Forelimb muscle (tissue), 1 donor: ENCODE measurements at regions not wholly inside any gene's neighbourhood (a gene's known extent, or its start where the extent isn't known, plus 50 kb on each side); places are given as distances from the start of the nearest gene placed in this dataset.

Source experiments
- DNase-seq: peaks from one replicate; pipeline ENCODE4 v3.0.0-alpha.2; 2013; ENCODE audit warnings: low read depth

GRCh38 chr5:43940562-43940961 is 337.6 kb downstream of the NNT start:
- no peak for DNase-seq

GRCh38 chr5:43926923-43927322 is 323.9 kb downstream of the NNT start:
- DNase-seq: no peak

- no peak for DNase-seq
Measured at GRCh38 chr5:43920422-43920821, 317.4 kb downstream of the NNT start.

GRCh38 chr5:43917925-43918324 is 314.9 kb downstream of the NNT start:
- no peak for DNase-seq

GRCh38 chr5:43903129-43903528 is 300.1 kb downstream of the NNT start:
- no peak for DNase-seq

GRCh38 chr5:43900974-43901373 is 298.0 kb downstream of the NNT start:
- DNase-seq: no peak

- DNase-seq: no peak
Measured at GRCh38 chr5:43895876-43896275, 292.9 kb downstream of the NNT start.

GRCh38 chr5:43893951-43894684 is 291.1 kb downstream of the NNT start:
- no peak for DNase-seq

- no peak for DNase-seq
Measured at GRCh38 chr5:43891112-43891511, 288.1 kb downstream of the NNT start.

- DNase-seq: no peak
Measured at GRCh38 chr5:43889233-43889632, 286.3 kb downstream of the NNT start.

- DNase-seq: no peak
Measured at GRCh38 chr5:43875741-43876140, 272.8 kb downstream of the NNT start.

- no peak for DNase-seq
Measured at GRCh38 chr5:43874772-43875171, 271.8 kb downstream of the NNT start.

GRCh38 chr5:43873791-43874190 is 270.8 kb downstream of the NNT start:
- no peak for DNase-seq

GRCh38 chr5:43859309-43859708 is 256.3 kb downstream of the NNT start:
- no peak for DNase-seq

- DNase-seq: no peak
Measured at GRCh38 chr5:43855452-43855851, 252.5 kb downstream of the NNT start.

- DNase-seq: no peak
Measured at GRCh38 chr5:43854697-43855292, 251.8 kb downstream of the NNT start.

- no peak for DNase-seq
Measured at GRCh38 chr5:43852279-43852678, 249.3 kb downstream of the NNT start.

GRCh38 chr5:43851741-43852140 is 248.8 kb downstream of the NNT start:
- no peak for DNase-seq

GRCh38 chr5:43840424-43841125 is 237.6 kb downstream of the NNT start:
- no peak for DNase-seq

- DNase-seq: no peak
Measured at GRCh38 chr5:43839218-43839617, 236.2 kb downstream of the NNT start.

GRCh38 chr5:43837996-43838395 is 235.0 kb downstream of the NNT start:
- no peak for DNase-seq

GRCh38 chr5:43837091-43837490 is 234.1 kb downstream of the NNT start:
- no peak for DNase-seq

GRCh38 chr5:43833961-43834360 is 231.0 kb downstream of the NNT start:
- no peak for DNase-seq
